SK-N-SH (cell line): ENCODE measurements at regions not wholly inside any gene's neighbourhood (a gene's known extent, or its start where the extent isn't known, plus 50 kb on each side); places are given as distances from the start of the nearest gene placed in this dataset.

Experiments used
- CTCF ChIA-PET: fragments of 300-600, 350-600 bp; formaldehyde crosslinking; extraction: SDS; loops from one replicate; lab custom pipeline; 2021; lab: Yijun Ruan, JAX
- POLR2A ChIA-PET: fragments of 350-600 bp; sonication (Branson Sonifier 250); formaldehyde crosslinking; extraction: SDS; loops from one replicate; lab custom pipeline; 2020; ENCODE audit warnings: antibody characterized with exemption, inconsistent platforms; lab: Yijun Ruan, JAX
- DNase-seq: peaks from one replicate; pipeline ENCODE4 v3.0.0; 2012
- H2AFZ ChIP-seq: fragments of 200-600 bp; sonication (generic); 2 replicates; pipeline ENCODE4 v1.8.1; 2016; ENCODE audit warnings: antibody characterized with exemption, mild to moderate bottlenecking, low read depth
- H3F3A ChIP-seq: fragments of 200-600 bp; sonication (generic); replicated peaks from 2 replicates; pipeline ENCODE3; 2016; ENCODE audit warnings: antibody characterized with exemption, mild to moderate bottlenecking; ENCODE audit not compliant: insufficient read depth
- H3K27ac ChIP-seq, 2 experiments: fragments of 200-500 bp in 1 of 2; fragments of 200-600 bp in 1 of 2; sonication (Bioruptor generic) in 1 of 2; sonication (generic), shearing (Covaris generic) in 1 of 2; 2 replicates each; pipeline versions ENCODE4 v1.5.1 to v1.6.1; 2014 to 2016; ENCODE audit warnings: low read depth in 2 of 2, inconsistent platforms in 1 of 2, low read length in 1 of 2, mild to moderate bottlenecking in 1 of 2, mixed read lengths in 1 of 2
- H3K27me3 ChIP-seq: fragments of 200-600 bp; sonication (generic), shearing (Covaris generic); 2 replicates; pipeline ENCODE4 v1.6.1; 2016; ENCODE audit warnings: mixed run types; ENCODE audit not compliant: insufficient read depth
- H3K36me3 ChIP-seq, 2 experiments: fragments of 200-500 bp in 1 of 2; fragments of 200-600 bp in 1 of 2; sonication (Bioruptor generic) in 1 of 2; sonication (generic) in 1 of 2; replicated peaks in 1 of 2; 2 replicates each; pipeline versions ENCODE3 to v1.5.1; 2014 to 2016; ENCODE audit warnings: low read length in 1 of 2, mild to moderate bottlenecking in 1 of 2; ENCODE audit not compliant: insufficient read depth in 2 of 2, control insufficient read depth in 1 of 2
- H3K4me1 ChIP-seq, 2 experiments: fragments of 200-500 bp in 1 of 2; fragments of 200-600 bp in 1 of 2; sonication (Bioruptor generic) in 1 of 2; sonication (generic), shearing (Covaris generic) in 1 of 2; 2 replicates each; pipeline versions ENCODE4 v1.5.1 to v1.6.1; 2014 to 2016; ENCODE audit warnings: low read depth in 1 of 2, low read length in 1 of 2, mixed run types in 1 of 2; ENCODE audit not compliant: insufficient read depth in 2 of 2, control insufficient read depth in 1 of 2
- H3K4me2 ChIP-seq: fragments of 200-600 bp; sonication (generic), shearing (Covaris generic); 2 replicates; pipeline ENCODE4 v1.6.1; 2017; ENCODE audit warnings: mixed run types
- H3K4me3 ChIP-seq, 2 experiments: fragments of 200-500 bp in 1 of 2; fragments of 200-600 bp in 1 of 2; sonication (Bioruptor generic) in 1 of 2; sonication (generic), shearing (Covaris generic) in 1 of 2; 2 replicates each; pipeline versions ENCODE4 v1.5.1 to v1.8.1; 2014 to 2016; ENCODE audit warnings: low read depth in 2 of 2, inconsistent platforms in 1 of 2, low read length in 1 of 2, mild to moderate bottlenecking in 1 of 2, mixed read lengths in 1 of 2, moderate library complexity in 1 of 2
- H3K79me2 ChIP-seq: fragments of 200-600 bp; sonication (generic); 2 replicates; pipeline ENCODE4 v1.8.1; 2017; ENCODE audit warnings: mild to moderate bottlenecking; ENCODE audit not compliant: insufficient read depth
- H3K9ac ChIP-seq: fragments of 200-600 bp; sonication (generic); 2 replicates; pipeline ENCODE4 v1.6.1; 2017; ENCODE audit warnings: mixed run types
- H3K9me2 ChIP-seq: fragments of 200-600 bp; sonication (generic); 2 replicates; pipeline ENCODE4 v1.6.1; 2017; ENCODE audit warnings: mixed run types
- H3K9me3 ChIP-seq: fragments of 200-600 bp; sonication (generic); 2 replicates; pipeline ENCODE4 v1.6.1; 2017; ENCODE audit warnings: mixed run types, mild to moderate bottlenecking, moderate library complexity
- H4K20me1 ChIP-seq: fragments of 200-600 bp; sonication (generic); 2 replicates; pipeline ENCODE4 v1.6.1; 2017; ENCODE audit warnings: mild to moderate bottlenecking, mixed run types; ENCODE audit not compliant: insufficient read depth
- CHD2 ChIP-seq: fragments of 150-350 bp; IDR thresholded peaks from 2 replicates; pipeline ENCODE4 v1.6.1; 2018; ENCODE audit warnings: low read length; ENCODE audit not compliant: partially characterized antibody
- EZH2phosphoT487 ChIP-seq: fragments of 200-600 bp; sonication (generic); IDR thresholded peaks from 2 replicates; pipeline ENCODE4 v1.6.1; 2017; ENCODE audit warnings: low read depth, mixed run types, mild to moderate bottlenecking, antibody characterized with exemption, moderate library complexity, borderline replicate concordance
- GATA2 ChIP-seq: sonication (generic); formaldehyde crosslinking; IDR thresholded peaks from 2 replicates; pipeline ENCODE4 v1.5.0; 2020; ENCODE audit warnings: mild to moderate bottlenecking, missing genetic modification reagents
- NRF1 ChIP-seq: IDR thresholded peaks from 2 replicates; pipeline ENCODE4 v1.6.1; 2012; ENCODE audit warnings: low read depth, mild to moderate bottlenecking, low read length
- POLR2AphosphoS5 ChIP-seq: IDR thresholded peaks from 2 replicates; pipeline ENCODE4 v1.6.1; 2012; ENCODE audit warnings: low read depth, low read length
- RXRA ChIP-seq: IDR thresholded peaks from 2 replicates; pipeline ENCODE4 v1.4.0; 2012; ENCODE audit warnings: low read depth, mild to moderate bottlenecking, borderline replicate concordance
- SIN3A ChIP-seq: IDR thresholded peaks from 2 replicates; pipeline ENCODE4 v1.6.1; 2012; ENCODE audit warnings: low read depth, mild to moderate bottlenecking, low read length, moderate library complexity, borderline replicate concordance
- SMC3 ChIP-seq: IDR thresholded peaks from 2 replicates; pipeline ENCODE4 v1.6.1; 2012; ENCODE audit warnings: low read depth, low read length, improper control_type of control experiment
- WGBS: methylation state at CpG from one replicate; pipeline ENCODE4 v1.1.6; 2017; ENCODE audit warnings: low lambda C conversion rate; 5-methylcytosine and 5-hydroxymethylcytosine counted together
- TF ChIP-seq, protein P1 (sequence below): IDR thresholded peaks from 2 replicates; pipeline ENCODE4 v1.4.0; 2012; ENCODE audit warnings: low read depth, borderline replicate concordance
- TF ChIP-seq, protein P2 (sequence below): IDR thresholded peaks from 2 replicates; pipeline ENCODE4 v1.4.0; 2012; ENCODE audit warnings: low read depth

DNA sequence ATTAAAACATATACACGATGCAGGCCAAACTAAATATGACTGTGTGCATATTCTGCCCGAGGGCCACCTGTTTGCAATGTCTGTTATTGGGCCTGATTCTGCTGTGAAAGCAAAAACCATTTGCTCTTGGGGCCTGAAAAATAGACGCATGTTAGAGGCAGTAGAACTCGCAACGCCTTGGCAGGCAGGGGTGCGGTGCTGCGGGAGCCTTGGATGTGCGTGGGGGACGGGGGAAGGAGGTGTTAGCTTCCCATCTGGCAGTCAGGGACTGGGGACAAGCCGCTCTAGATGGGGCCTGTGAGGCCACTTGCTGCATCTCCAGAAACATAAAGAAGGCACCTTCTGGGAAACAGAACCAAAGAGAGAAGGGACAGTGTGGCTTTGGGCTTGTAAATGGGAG is 216.3 kb downstream of the PHETA1 start:
- no peak overlapping the region for H3K9ac ChIP-seq
- no peaks in the 10 kb centered on the region for H3K36me3 ChIP-seq
- no peaks in the 10 kb centered on the region for H3K9me3 ChIP-seq
- H3K27ac ChIP-seq, result no peak overlapping the region; a peak in 1 of 4 replicates
- no peaks in the 10 kb centered on the region for H3K9me2 ChIP-seq
- DNase-seq, result no peak
- no peaks in the 10 kb centered on the region for H3F3A ChIP-seq
- TF ChIP-seq SIN3A (no peak), SMC3 (no peak), POLR2AphosphoS5 (no peak), EZH2phosphoT487 (no peak), CHD2 (no peak), NRF1 (no peak), RXRA (no peak)
- TF ChIP-seq, protein P1, sequence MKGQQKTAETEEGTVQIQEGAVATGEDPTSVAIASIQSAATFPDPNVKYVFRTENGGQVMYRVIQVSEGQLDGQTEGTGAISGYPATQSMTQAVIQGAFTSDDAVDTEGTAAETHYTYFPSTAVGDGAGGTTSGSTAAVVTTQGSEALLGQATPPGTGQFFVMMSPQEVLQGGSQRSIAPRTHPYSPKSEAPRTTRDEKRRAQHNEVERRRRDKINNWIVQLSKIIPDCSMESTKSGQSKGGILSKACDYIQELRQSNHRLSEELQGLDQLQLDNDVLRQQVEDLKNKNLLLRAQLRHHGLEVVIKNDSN, result no peak
- TF ChIP-seq, protein P2, sequence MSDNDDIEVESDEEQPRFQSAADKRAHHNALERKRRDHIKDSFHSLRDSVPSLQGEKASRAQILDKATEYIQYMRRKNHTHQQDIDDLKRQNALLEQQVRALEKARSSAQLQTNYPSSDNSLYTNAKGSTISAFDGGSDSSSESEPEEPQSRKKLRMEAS, result no peak
- POLR2A ChIA-PET, result no interaction called here
- no peaks in the 10 kb centered on the region for H4K20me1 ChIP-seq
- no peak overlapping the region for H3K4me2 ChIP-seq
- no peak overlapping the region for H3K4me3 ChIP-seq
- no peaks in the 10 kb centered on the region for H3K27me3 ChIP-seq
- WGBS, result 79% methylated on average over 10 of the region's 10 CpGs
- CTCF ChIA-PET, result interaction anchor here (1.2 kb wide), 1 partner anchor 119 kb away, joined by 4 read pairs; no protein-coding TSS in a partner anchor
- no peaks in the 10 kb centered on the region for H3K79me2 ChIP-seq
- no peak overlapping the region for H2AFZ ChIP-seq
- peaks cover 0 to 24% of the 10 kb centered on the region in 2 experiments; a peak in 2 of 4 replicates for H3K4me1 ChIP-seq

DNA sequence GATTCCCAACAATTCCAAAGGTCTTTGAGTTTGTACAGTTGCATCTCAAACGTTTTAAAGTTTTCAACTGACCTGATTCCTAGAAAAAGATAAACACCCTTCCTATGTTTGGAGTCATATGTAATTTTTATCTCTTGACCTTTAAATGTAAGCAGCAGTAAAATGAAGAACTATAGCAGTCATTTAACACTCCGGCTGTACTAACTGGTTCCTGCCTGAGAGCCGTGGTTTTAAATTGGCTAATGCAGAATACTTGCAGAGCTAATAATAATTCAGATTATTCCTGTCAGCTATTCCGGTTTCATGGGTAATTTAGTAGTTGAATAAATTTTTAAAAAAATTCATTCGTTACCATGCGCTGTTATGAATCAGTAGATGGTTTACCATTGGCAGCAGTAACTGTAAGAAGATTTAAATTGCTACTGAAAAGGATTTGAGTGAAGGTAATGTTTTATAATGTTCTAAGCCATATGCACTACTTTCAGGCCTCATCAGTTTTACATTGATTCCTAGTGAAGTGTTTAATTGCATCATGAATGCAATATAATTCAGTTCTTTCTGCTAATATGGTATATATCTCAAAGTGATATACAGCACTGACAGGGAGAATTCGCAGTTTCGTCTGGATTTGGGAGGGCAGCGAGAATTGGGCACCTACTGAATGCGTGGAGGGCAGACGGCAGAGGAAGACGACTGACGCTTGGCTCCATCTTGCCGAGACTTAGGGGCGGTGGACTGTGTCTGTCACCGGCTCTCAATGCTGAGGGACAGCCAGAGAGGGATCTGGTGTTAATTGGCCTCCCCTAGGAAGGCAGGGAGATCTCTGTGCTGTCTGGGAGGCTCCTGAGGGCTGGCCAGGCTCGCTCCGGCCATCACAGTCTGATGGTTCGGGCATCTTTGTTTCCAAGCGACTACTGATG is 217.7 kb downstream of the PHETA1 start:
- Histone ChIP-seq H3K9me3 (no peaks in the 10 kb centered on the region), H3K4me3 (no peak overlapping the region), H3K9me2 (no peaks in the 10 kb centered on the region), H3K4me1 (peaks cover 0 to 21% of the 10 kb centered on the region in 2 experiments; a peak in 2 of 4 replicates), H3K79me2 (no peaks in the 10 kb centered on the region), H3K9ac (no peak overlapping the region), H4K20me1 (no peaks in the 10 kb centered on the region), H3K27me3 (no peaks in the 10 kb centered on the region), H3F3A (no peaks in the 10 kb centered on the region), H3K4me2 (no peak overlapping the region), H2AFZ (no peak overlapping the region), H3K27ac (peak overlapping the region in 1 of 2 experiments; percentile 25; a peak in 1 of 4 replicates), H3K36me3 (no peaks in the 10 kb centered on the region)
- DNase-seq, result no peak
- ChIA-PET POLR2A (no interaction called here), CTCF (interaction anchor here (0.9 to 3.5 kb wide), 6 partner anchors 8 to 148 kb away, joined by 3 to 39 read pairs (median 4); no protein-coding TSS in a partner anchor)
- WGBS, result 60% methylated on average over 20 of the region's 20 CpGs
- TF ChIP-seq GATA2 (CRISPR knock-in tag), result no peak
- TF ChIP-seq EZH2phosphoT487, result no peak
